ENCODE measurements at regions not wholly inside any gene's neighbourhood (a gene's known extent, or its start where the extent isn't known, plus 50 kb on each side); places are given as distances from the start of the nearest gene placed in this dataset.

DNA sequence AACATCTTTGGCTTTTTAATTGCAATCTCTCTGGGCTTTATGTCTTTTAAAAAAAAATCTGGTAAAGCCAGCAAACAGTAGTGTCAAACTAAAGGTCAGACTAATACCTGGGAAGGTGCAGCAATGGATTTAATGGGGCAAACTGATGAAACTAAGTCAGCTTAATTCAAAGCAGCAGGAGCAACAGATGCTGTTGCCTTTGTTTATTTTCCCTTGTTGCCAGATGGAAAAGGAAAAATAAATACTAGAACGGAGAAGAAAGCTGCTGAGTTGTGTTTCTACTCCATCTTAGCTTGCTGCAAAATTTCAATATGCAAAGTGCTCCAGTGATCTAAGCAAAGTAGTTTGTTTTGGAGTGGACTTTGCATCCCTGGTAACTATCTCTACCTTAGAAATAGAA lies 1097.8 kb downstream of the PCDH17 start:
- Histone ChIP-seq H3K9me3 (ENCODE audit: low read depth) (no peaks in the 10 kb centered on the region), H3K4me3 (no peak overlapping the region), H3K4me2 (no peak overlapping the region), H3K4me1 (ENCODE audit: insufficient read depth) (no peaks in the 10 kb centered on the region), H2AFZ (no peak overlapping the region), H3K27me3 (no peaks in the 10 kb centered on the region), H4K20me1 (ENCODE audit: insufficient read depth, poor library complexity, severe bottlenecking) (no peaks in the 10 kb centered on the region), H3K36me3 (replicated peaks; ENCODE audit: insufficient read depth, low read depth) (no peaks in the 10 kb centered on the region), H3K79me2 (no peaks in the 10 kb centered on the region), H3K9me2 (replicated peaks; ENCODE audit: insufficient read depth) (no peaks in the 10 kb centered on the region), H3K27ac (no peak overlapping the region)
- 15% methylated on average over 1 of the region's 1 CpG for WGBS (ENCODE audit: low lambda C conversion rate, missing lambda C conversion rate)
- DNase-seq (ENCODE audit: low spot score), result no peak
- TF ChIP-seq, protein P1, sequence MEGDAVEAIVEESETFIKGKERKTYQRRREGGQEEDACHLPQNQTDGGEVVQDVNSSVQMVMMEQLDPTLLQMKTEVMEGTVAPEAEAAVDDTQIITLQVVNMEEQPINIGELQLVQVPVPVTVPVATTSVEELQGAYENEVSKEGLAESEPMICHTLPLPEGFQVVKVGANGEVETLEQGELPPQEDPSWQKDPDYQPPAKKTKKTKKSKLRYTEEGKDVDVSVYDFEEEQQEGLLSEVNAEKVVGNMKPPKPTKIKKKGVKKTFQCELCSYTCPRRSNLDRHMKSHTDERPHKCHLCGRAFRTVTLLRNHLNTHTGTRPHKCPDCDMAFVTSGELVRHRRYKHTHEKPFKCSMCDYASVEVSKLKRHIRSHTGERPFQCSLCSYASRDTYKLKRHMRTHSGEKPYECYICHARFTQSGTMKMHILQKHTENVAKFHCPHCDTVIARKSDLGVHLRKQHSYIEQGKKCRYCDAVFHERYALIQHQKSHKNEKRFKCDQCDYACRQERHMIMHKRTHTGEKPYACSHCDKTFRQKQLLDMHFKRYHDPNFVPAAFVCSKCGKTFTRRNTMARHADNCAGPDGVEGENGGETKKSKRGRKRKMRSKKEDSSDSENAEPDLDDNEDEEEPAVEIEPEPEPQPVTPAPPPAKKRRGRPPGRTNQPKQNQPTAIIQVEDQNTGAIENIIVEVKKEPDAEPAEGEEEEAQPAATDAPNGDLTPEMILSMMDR (IDR thresholded peaks at IDR 0.05; ENCODE audit: poor library complexity), result no peak
- TF ChIP-seq EZH2 (IDR thresholded peaks at IDR 0.05; ENCODE audit: borderline replicate concordance), result no peak
- TF ChIP-seq EZH2phosphoT487 (IDR thresholded peaks at IDR 0.05; ENCODE audit: low read depth, severe bottlenecking, unreplicated experiment), result no peak

DNA sequence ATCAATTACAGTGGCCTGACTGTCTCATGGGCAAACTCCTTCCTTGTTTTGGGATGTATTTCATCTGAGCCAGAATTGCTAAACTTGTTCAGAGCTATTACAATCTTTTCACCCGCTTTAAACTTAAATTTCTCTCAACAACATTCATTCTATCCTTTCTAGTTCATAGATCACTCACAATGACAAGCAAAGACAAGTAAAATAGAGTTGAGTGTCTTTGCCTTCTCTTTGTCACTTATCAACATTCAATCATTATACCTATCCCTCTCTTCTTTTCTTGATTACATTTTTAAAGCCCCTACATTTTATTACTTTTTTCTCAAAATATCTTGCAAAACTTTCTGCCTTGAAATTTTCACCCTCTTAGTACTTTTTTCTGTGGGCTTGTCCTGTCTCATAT lies 1113.1 kb downstream of the PCDH17 start:
- H3K4me3 ChIP-seq, result no peak overlapping the region
- H3K4me1 ChIP-seq (ENCODE audit: insufficient read depth), result no peaks in the 10 kb centered on the region
- no peaks in the 10 kb centered on the region for H3K79me2 ChIP-seq
- no peaks in the 10 kb centered on the region for H3K27me3 ChIP-seq
- no peak for DNase-seq (ENCODE audit: low spot score)
- no peaks in the 10 kb centered on the region for H3K9me3 ChIP-seq (ENCODE audit: low read depth)
- TF ChIP-seq EZH2 (IDR thresholded peaks at IDR 0.05; ENCODE audit: borderline replicate concordance) (no peak), EZH2phosphoT487 (IDR thresholded peaks at IDR 0.05; ENCODE audit: low read depth, severe bottlenecking, unreplicated experiment) (no peak)
- TF ChIP-seq, protein P1 (IDR thresholded peaks at IDR 0.05; ENCODE audit: poor library complexity), result no peak
- H3K36me3 ChIP-seq (replicated peaks; ENCODE audit: insufficient read depth, low read depth), result no peaks in the 10 kb centered on the region
- H3K27ac ChIP-seq, result no peak overlapping the region
- no peaks in the 10 kb centered on the region for H3K9me2 ChIP-seq (replicated peaks; ENCODE audit: insufficient read depth)
- 89% methylated on average over 1 of the region's 1 CpG for WGBS (ENCODE audit: low lambda C conversion rate, missing lambda C conversion rate)
- no peaks in the 10 kb centered on the region for H4K20me1 ChIP-seq (ENCODE audit: insufficient read depth, poor library complexity, severe bottlenecking)
- no peak overlapping the region for H2AFZ ChIP-seq
- H3K4me2 ChIP-seq, result no peak overlapping the region

DNA sequence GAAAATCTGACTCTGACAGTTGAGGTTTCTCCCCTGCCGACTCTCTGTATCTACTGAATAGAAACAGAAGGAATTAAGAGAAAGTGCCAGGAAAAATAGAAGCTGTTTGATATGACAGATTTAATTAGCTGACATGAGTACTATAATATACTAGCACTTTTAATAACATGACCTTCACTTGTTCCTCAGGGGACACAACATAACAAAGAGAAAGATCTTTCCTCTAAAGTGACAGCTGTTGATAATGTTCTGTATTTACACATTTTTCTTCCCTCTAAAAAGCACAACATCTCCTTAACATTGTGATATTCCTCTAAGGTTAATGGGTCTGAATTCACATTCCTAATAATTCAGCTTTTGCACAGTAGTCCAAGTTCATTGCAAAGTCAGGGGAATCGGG lies 1136.0 kb downstream of the PCDH17 start:
- no peak for DNase-seq (ENCODE audit: low spot score)
- no peaks in the 10 kb centered on the region for H3K4me1 ChIP-seq (ENCODE audit: insufficient read depth)
- no peak overlapping the region for H3K27ac ChIP-seq
- no peaks in the 10 kb centered on the region for H3K27me3 ChIP-seq
- H3K4me2 ChIP-seq, result no peak overlapping the region
- H4K20me1 ChIP-seq (ENCODE audit: insufficient read depth, poor library complexity, severe bottlenecking), result no peaks in the 10 kb centered on the region
- no peaks in the 10 kb centered on the region for H3K79me2 ChIP-seq
- H3K9me3 ChIP-seq (ENCODE audit: low read depth), result no peaks in the 10 kb centered on the region
- no peaks in the 10 kb centered on the region for H3K9me2 ChIP-seq (replicated peaks; ENCODE audit: insufficient read depth)
- TF ChIP-seq, protein P1 (IDR thresholded peaks at IDR 0.05; ENCODE audit: poor library complexity), result no peak
- TF ChIP-seq EZH2phosphoT487 (IDR thresholded peaks at IDR 0.05; ENCODE audit: low read depth, severe bottlenecking, unreplicated experiment), result no peak
- no peak for TF ChIP-seq EZH2 (IDR thresholded peaks at IDR 0.05; ENCODE audit: borderline replicate concordance)
- no peak overlapping the region for H2AFZ ChIP-seq
- 76% methylated on average over 2 of the region's 2 CpGs for WGBS (ENCODE audit: low lambda C conversion rate, missing lambda C conversion rate)
- H3K36me3 ChIP-seq (replicated peaks; ENCODE audit: insufficient read depth, low read depth), result no peaks in the 10 kb centered on the region
- H3K4me3 ChIP-seq, result no peak overlapping the region

Measured in hepatocyte (in vitro differentiated cells).